Suprapubic skin (tissue), 4 donors: ENCODE measurements at regions not wholly inside any gene's neighbourhood (a gene's known extent, or its start where the extent isn't known, plus 50 kb on each side); places are given as distances from the start of the nearest gene placed in this dataset.

ENCODE experiments used
- DNase-seq, 2 donors: peaks; one replicate each; pipeline ENCODE4 v3.0.0-alpha.2; 2019; ENCODE audit warnings: low spot score in 2 of 2
- H3K27ac ChIP-seq: fragments of 200-600 bp; sonication (generic); one replicate; pipeline ENCODE4 v1.5.1; 2019
- H3K27me3 ChIP-seq: fragments of 200-600 bp; sonication (generic); one replicate; pipeline ENCODE4 v1.5.1; 2019
- H3K36me3 ChIP-seq: fragments of 200-600 bp; sonication (generic); one replicate; pipeline ENCODE4 v1.5.1; 2019
- H3K4me1 ChIP-seq: fragments of 200-600 bp; sonication (generic); one replicate; pipeline ENCODE4 v1.5.1; 2019
- H3K4me3 ChIP-seq: fragments of 200-600 bp; sonication (generic); one replicate; pipeline ENCODE4 v1.5.1; 2019; ENCODE audit warnings: mild to moderate bottlenecking
- H3K9me3 ChIP-seq: fragments of 200-600 bp; sonication (generic); one replicate; pipeline ENCODE4 v1.5.1; 2019
- EP300 ChIP-seq: sonication (generic); formaldehyde crosslinking; IDR thresholded peaks from one replicate; pipeline ENCODE4 v1.6.1; 2017; ENCODE audit warnings: antibody characterized with exemption
- POLR2A ChIP-seq, 2 donors: fragments of 450-650 bp; IDR thresholded peaks; one replicate each; pipeline ENCODE4 v1.6.1; 2017; ENCODE audit warnings: antibody characterized with exemption in 2 of 2, mild to moderate bottlenecking in 2 of 2, moderate library complexity in 2 of 2
- POLR2AphosphoS5 ChIP-seq, 3 donors: sonication (generic); formaldehyde crosslinking; IDR thresholded peaks; one replicate each; pipeline ENCODE4 v1.6.1; 2017; ENCODE audit warnings: antibody characterized with exemption in 3 of 3
- WGBS: methylation state at CpG from one replicate; pipeline ENCODE4 v1.1.5; 2018; 5-methylcytosine and 5-hydroxymethylcytosine counted together
- TF ChIP-seq, protein P1 (sequence below), 2 donors: fragments of 200-600 bp in 1 of 2; fragments of 450-650 bp in 1 of 2; sonication (generic) in 1 of 2; IDR thresholded peaks; one replicate each; pipeline ENCODE4 v1.5.1; 2016 to 2019; ENCODE audit warnings: antibody characterized with exemption in 2 of 2, mild to moderate bottlenecking in 1 of 2, moderate library complexity in 1 of 2

GRCh38 chr1:30284226-30284625 lies 439.2 kb downstream of the MATN1 start:
- DNase-seq: no peak
- WGBS: 66% methylated on average over 4 of the region's 4 CpGs
- TF ChIP-seq, protein P1, sequence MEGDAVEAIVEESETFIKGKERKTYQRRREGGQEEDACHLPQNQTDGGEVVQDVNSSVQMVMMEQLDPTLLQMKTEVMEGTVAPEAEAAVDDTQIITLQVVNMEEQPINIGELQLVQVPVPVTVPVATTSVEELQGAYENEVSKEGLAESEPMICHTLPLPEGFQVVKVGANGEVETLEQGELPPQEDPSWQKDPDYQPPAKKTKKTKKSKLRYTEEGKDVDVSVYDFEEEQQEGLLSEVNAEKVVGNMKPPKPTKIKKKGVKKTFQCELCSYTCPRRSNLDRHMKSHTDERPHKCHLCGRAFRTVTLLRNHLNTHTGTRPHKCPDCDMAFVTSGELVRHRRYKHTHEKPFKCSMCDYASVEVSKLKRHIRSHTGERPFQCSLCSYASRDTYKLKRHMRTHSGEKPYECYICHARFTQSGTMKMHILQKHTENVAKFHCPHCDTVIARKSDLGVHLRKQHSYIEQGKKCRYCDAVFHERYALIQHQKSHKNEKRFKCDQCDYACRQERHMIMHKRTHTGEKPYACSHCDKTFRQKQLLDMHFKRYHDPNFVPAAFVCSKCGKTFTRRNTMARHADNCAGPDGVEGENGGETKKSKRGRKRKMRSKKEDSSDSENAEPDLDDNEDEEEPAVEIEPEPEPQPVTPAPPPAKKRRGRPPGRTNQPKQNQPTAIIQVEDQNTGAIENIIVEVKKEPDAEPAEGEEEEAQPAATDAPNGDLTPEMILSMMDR (IDR thresholded peaks at IDR 0.05): no peak
- no peak for TF ChIP-seq POLR2AphosphoS5 (IDR thresholded peaks at IDR 0.05)
- TF ChIP-seq POLR2A (IDR thresholded peaks at IDR 0.05): no peak
- TF ChIP-seq EP300: no peak
- H3K4me3 ChIP-seq: no peak overlapping the region
- H3K36me3 ChIP-seq: no peaks in the 10 kb centered on the region
- no peaks in the 10 kb centered on the region for H3K9me3 ChIP-seq
- no peaks in the 10 kb centered on the region for H3K4me1 ChIP-seq
- H3K27ac ChIP-seq: no peak overlapping the region
- H3K27me3 ChIP-seq: peaks cover 3% of the 10 kb centered on the region

GRCh38 chr1:30283199-30283962 lies 440.0 kb downstream of the MATN1 start:
- Histone ChIP-seq H3K4me3 (no peak overlapping the region), H3K27ac (no peak overlapping the region), H3K9me3 (no peaks in the 10 kb centered on the region), H3K36me3 (no peaks in the 10 kb centered on the region), H3K4me1 (no peaks in the 10 kb centered on the region), H3K27me3 (peaks cover 3% of the 10 kb centered on the region)
- 90% methylated on average over 4 of the region's 8 CpGs for WGBS
- DNase-seq: no peak
- TF ChIP-seq, protein P1 (IDR thresholded peaks at IDR 0.05): no peak
- TF ChIP-seq POLR2A (IDR thresholded peaks at IDR 0.05) (no peak), EP300 (no peak), POLR2AphosphoS5 (IDR thresholded peaks at IDR 0.05) (no peak)

DNA sequence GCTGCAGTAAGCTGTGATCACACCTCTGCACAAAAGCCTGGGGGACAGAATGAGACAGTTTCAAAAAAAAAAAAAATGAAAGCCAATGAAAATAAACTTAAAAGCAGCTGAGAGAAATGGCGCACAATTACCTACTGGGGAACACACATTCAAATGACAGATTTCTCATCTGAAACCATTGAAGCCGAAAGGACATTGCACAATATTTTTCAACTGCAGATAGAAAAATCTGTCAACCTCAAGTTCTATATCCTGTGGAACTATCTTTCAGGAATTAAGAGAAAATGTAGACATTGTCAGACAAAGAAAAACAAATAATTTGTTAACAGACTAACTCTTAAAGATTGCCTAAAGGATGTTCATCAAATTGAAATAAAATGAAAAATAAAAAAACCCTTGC lies 442.8 kb downstream of the MATN1 start:
- H3K4me3 ChIP-seq: no peak overlapping the region
- TF ChIP-seq, protein P1 (IDR thresholded peaks at IDR 0.05): no peak
- no peak for TF ChIP-seq POLR2AphosphoS5 (IDR thresholded peaks at IDR 0.05)
- TF ChIP-seq EP300: no peak
- TF ChIP-seq POLR2A (IDR thresholded peaks at IDR 0.05): no peak
- DNase-seq: no peak
- no peaks in the 10 kb centered on the region for H3K36me3 ChIP-seq
- H3K9me3 ChIP-seq: no peaks in the 10 kb centered on the region
- no peaks in the 10 kb centered on the region for H3K4me1 ChIP-seq
- no peak overlapping the region for H3K27ac ChIP-seq
- H3K27me3 ChIP-seq: no peaks in the 10 kb centered on the region
- WGBS: 92% methylated on average over 2 of the region's 2 CpGs

DNA sequence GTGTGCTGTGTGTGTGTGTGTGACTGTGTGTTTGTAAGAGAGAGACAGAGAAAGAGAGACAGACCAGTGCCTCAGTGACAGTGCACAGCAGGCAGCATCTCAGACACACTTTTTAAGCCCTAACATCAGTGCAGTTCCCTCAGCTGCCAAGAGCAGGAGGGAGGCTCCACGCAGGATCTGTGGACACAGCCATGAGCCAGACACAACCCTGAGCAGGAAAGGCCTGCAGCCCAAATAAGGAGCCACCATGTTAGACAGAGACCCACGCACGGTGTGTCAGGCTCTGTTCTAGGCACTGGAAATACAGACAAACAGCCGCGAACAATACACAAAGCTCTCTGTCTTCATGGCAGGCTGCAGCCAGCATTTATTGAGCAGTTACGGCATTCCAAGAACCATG lies 445.5 kb downstream of the MATN1 start:
- H3K9me3 ChIP-seq: no peaks in the 10 kb centered on the region
- H3K27me3 ChIP-seq: no peaks in the 10 kb centered on the region
- H3K27ac ChIP-seq: no peak overlapping the region
- TF ChIP-seq POLR2AphosphoS5 (IDR thresholded peaks at IDR 0.05): no peak
- TF ChIP-seq POLR2A (IDR thresholded peaks at IDR 0.05): no peak
- no peak for TF ChIP-seq EP300
- TF ChIP-seq, protein P1 (IDR thresholded peaks at IDR 0.05): no peak
- peak in 1 of 2 donors; percentile 34 for DNase-seq
- WGBS: 50% methylated on average over 6 of the region's 6 CpGs
- H3K36me3 ChIP-seq: no peaks in the 10 kb centered on the region
- H3K4me3 ChIP-seq: no peak overlapping the region
- peaks cover 3% of the 10 kb centered on the region for H3K4me1 ChIP-seq

GRCh38 chr1:30277415-30277814 lies 446.0 kb downstream of the MATN1 start:
- WGBS: 78% methylated on average over 1 of the region's 1 CpG
- Histone ChIP-seq H3K36me3 (no peaks in the 10 kb centered on the region), H3K9me3 (no peaks in the 10 kb centered on the region), H3K4me3 (no peak overlapping the region), H3K27ac (no peak overlapping the region), H3K4me1 (peaks cover 3% of the 10 kb centered on the region), H3K27me3 (no peaks in the 10 kb centered on the region)
- TF ChIP-seq EP300: no peak
- TF ChIP-seq POLR2A (IDR thresholded peaks at IDR 0.05): no peak
- TF ChIP-seq, protein P1 (IDR thresholded peaks at IDR 0.05): no peak
- no peak for TF ChIP-seq POLR2AphosphoS5 (IDR thresholded peaks at IDR 0.05)
- no peak for DNase-seq
